Sigmoid colon (tissue), 4 donors: ENCODE measurements at regions not wholly inside any gene's neighbourhood (a gene's known extent, or its start where the extent isn't known, plus 50 kb on each side); places are given as distances from the start of the nearest gene placed in this dataset.

Experiments
- EP300 ChIP-seq, 4 donors: sonication (generic); formaldehyde crosslinking; IDR thresholded peaks; one replicate each; pipeline ENCODE4 v1.6.1; 2017; ENCODE audit warnings: antibody characterized with exemption in 4 of 4
- POLR2A ChIP-seq, 2 donors: fragments of 450-650 bp; IDR thresholded peaks; one replicate each; pipeline ENCODE4 v1.6.1; 2016; ENCODE audit warnings: antibody characterized with exemption in 2 of 2, mild to moderate bottlenecking in 2 of 2, moderate library complexity in 2 of 2
- POLR2AphosphoS5 ChIP-seq, 4 donors: sonication (generic); formaldehyde crosslinking; IDR thresholded peaks; one replicate each; pipeline ENCODE4 v1.6.1; 2017; ENCODE audit warnings: antibody characterized with exemption in 4 of 4
- TF ChIP-seq, protein P1 (sequence below), 4 experiments: fragments of 450-650 bp in 3 of 4; fragments of 200-600 bp in 1 of 4; IDR thresholded peaks; one replicate each; pipeline ENCODE4 v1.5.1; 2016 to 2019; ENCODE audit warnings: antibody characterized with exemption in 4 of 4, mild to moderate bottlenecking in 3 of 4, moderate library complexity in 2 of 4

DNA sequence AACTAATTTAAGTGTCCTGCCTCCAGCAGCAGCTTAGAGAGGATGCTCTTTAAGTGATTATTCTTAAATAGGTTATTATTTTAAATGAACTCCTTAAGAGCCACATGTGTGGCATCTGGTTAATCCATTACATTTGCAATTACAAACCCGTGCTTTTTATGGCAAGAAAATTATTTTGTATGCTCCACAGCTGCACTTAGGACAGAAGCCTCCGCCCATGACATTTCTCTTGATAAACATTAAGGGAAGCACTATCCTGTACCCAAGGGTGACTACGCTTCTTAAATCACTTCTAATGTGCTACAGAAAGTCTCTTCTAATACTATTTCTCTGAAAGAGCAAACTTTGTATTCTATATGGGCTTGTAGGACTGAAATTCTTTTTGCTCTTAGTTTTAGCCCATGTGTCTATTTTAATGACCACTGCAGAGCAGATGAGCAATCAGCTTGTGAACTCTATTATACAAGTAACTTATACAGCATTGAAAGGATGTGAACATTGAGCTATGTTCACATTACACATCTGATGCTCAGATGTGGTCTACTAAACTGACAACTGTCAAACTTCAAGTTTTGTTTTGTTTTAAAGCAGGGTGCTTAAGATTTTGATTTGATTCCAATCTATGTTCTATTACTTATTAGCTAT lies 223.4 kb downstream of the COX7C start:
- TF ChIP-seq, protein P1, sequence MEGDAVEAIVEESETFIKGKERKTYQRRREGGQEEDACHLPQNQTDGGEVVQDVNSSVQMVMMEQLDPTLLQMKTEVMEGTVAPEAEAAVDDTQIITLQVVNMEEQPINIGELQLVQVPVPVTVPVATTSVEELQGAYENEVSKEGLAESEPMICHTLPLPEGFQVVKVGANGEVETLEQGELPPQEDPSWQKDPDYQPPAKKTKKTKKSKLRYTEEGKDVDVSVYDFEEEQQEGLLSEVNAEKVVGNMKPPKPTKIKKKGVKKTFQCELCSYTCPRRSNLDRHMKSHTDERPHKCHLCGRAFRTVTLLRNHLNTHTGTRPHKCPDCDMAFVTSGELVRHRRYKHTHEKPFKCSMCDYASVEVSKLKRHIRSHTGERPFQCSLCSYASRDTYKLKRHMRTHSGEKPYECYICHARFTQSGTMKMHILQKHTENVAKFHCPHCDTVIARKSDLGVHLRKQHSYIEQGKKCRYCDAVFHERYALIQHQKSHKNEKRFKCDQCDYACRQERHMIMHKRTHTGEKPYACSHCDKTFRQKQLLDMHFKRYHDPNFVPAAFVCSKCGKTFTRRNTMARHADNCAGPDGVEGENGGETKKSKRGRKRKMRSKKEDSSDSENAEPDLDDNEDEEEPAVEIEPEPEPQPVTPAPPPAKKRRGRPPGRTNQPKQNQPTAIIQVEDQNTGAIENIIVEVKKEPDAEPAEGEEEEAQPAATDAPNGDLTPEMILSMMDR (IDR thresholded peaks at IDR 0.05): no peak
- TF ChIP-seq POLR2AphosphoS5 (IDR thresholded peaks at IDR 0.05): no peak
- TF ChIP-seq POLR2A (IDR thresholded peaks at IDR 0.05): no peak
- no peak for TF ChIP-seq EP300 (IDR thresholded peaks at IDR 0.05)
